Retinal pigment epithelial cell (primary cell): ENCODE measurements at regions not wholly inside any gene's neighbourhood (a gene's known extent, or its start where the extent isn't known, plus 50 kb on each side); places are given as distances from the start of the nearest gene placed in this dataset.
A peak's percentile ranks its signal among the peaks of the same experiment; 100 is the strongest.

Source experiments
- DNase-seq: peaks from one replicate; pipeline ENCODE4 v3.0.0-alpha.2; 2010; ENCODE audit warnings: low read depth
- H3K4me3 ChIP-seq: 2 replicates; pipeline ENCODE4 v1.5.1; 2011; ENCODE audit warnings: mild to moderate bottlenecking, low read length, control low read depth, moderate library complexity
- CTCF ChIP-seq: conservative IDR thresholded peaks from 2 replicates; pipeline ENCODE4 v1.5.1; 2011; ENCODE audit warnings: low read depth, low read length, control low read depth, inconsistent platforms

DNA sequence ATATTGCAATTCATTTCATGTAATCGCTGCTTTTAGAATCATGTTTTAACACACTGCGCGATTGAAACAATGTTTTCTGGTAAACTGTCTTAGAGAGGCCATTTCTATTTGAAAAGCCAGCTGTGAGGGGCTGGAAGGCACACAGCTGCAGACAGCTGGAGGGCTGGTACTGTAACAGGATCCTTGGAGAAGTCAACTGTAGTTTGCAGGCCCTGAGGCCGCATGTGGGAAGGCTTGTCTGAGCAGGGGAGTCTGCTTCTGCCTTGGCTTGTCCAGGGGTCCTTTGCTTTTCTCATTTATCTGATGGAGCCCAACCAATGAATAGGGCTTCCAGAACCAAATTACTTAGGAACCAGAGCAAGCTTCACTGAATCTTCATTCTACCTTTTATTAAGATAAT lies 313.5 kb downstream of the BLID start:
- TF ChIP-seq CTCF: no peak
- H3K4me3 ChIP-seq: no peak overlapping the region
- no peak for DNase-seq

- no peak for TF ChIP-seq CTCF
- no peak overlapping the region for H3K4me3 ChIP-seq
- no peak for DNase-seq
Measured at GRCh38 chr11:121801781-121802180, 314.2 kb downstream of the BLID start.

- TF ChIP-seq CTCF: no peak
- DNase-seq: no peak
- H3K4me3 ChIP-seq: no peak overlapping the region
Measured at GRCh38 chr11:121801394-121801748, 314.6 kb downstream of the BLID start.

DNA sequence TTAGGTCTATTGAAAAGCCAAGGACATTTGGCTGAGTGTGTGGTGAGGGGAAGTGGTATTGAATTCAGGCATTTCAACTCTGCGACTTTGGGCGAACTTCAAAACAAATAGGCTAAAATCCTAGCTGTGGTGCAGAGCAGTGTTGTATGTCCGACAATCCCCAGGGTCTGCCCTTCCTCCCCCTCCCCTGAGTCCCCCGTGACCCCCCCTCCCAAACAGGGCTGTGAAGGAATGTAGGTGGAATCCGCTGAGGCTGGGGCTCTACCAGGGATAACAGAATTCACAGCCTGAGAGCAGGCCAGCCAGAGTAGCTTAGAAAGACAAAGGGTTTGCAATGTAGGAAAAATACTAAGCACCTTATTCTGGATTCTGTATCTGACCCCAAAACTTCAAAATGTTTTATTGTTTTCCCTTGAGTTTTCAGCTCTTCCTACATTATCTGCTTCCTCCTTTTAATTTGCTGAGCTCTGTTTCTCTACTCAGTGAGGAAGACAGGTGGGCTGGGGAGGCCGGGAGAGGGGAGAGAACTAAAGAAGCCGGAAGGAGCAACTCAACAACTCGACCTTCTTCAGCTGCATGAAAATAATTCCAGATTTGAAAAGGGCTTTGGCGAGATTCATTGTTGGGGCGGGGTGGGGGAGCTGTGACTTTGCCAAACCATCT lies 315.2 kb downstream of the BLID start:
- no peak for TF ChIP-seq CTCF
- H3K4me3 ChIP-seq: no peak overlapping the region
- DNase-seq: peak; percentile 45

DNA sequence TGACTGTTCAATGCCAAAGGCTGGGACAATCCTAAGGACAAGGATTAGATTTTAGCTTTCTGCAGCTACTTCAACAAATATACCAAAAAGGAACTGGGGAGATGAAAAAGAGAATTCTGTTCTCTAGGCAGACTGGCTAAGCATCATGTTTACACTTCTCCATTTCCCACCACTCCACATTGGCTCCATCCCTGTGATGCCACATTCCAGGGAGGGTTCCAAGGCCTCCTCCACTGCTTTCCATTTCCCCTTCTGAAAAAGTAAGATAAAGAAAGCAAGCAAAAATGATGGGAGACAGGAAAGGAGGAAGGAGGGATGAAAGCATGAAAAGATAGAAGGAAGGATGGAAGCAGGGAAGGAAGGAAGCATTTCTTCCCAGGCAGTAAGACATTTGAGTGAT lies 315.8 kb downstream of the BLID start:
- H3K4me3 ChIP-seq: no peak overlapping the region
- no peak for TF ChIP-seq CTCF
- no peak for DNase-seq

DNA sequence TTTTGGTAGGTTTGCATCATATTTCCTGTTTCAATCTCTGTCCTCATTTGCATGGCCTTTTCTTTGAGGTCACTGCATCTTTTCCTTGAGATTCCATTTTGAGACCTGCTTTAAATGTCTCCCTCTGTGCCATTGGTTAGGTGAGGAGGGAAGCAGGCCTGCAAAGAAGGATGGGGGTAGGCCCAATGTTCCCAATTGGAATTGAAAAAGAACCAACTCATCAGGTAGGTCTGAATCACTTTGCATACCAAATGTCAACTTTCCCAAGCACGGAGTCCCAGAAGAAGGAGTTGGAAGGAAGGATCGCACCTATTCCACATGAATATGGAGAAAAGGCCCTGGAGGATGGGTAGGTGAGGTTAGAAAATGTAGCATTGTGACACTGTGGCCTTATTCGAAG lies 318.5 kb downstream of the BLID start:
- H3K4me3 ChIP-seq: no peak overlapping the region
- no peak for TF ChIP-seq CTCF
- no peak for DNase-seq

DNA sequence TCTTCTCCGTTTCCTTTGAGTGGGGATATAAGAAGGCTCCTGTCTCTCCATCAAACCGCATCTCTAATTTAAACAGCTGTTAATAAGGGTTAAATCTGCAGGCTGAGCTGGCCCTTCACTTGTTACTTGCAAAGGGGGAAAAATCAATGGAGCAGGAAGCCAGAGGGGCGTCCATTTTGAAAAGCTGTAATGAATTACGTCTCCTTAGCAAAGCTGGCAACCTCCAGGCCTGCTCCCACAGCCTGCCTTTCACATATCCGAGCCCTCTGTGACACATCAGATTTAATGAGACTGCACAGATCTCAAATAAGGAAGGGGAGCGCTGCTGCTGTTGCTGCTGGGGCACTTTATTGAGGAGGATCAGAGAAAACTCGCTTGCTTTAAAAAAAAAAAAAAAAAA lies 320.8 kb downstream of the BLID start:
- no peak for TF ChIP-seq CTCF
- DNase-seq: no peak

More for the DNA sequence above, 320.8 kb downstream of the BLID start:
- no peak overlapping the region for H3K4me3 ChIP-seq
